Breast epithelium (tissue), 4 donors: ENCODE measurements at regions not wholly inside any gene's neighbourhood (a gene's known extent, or its start where the extent isn't known, plus 50 kb on each side); places are given as distances from the start of the nearest gene placed in this dataset.

ENCODE experiments used
- DNase-seq, 2 donors: peaks; one replicate each; pipeline ENCODE4 v3.0.0-alpha.2; 2019; ENCODE audit warnings: low spot score in 2 of 2
- H3K27ac ChIP-seq, 2 donors: fragments of 200-600 bp; sonication (generic) in 1 of 2; one replicate each; pipeline ENCODE4 v1.5.1; 2016 to 2019; ENCODE audit warnings: mild to moderate bottlenecking in 1 of 2
- H3K27me3 ChIP-seq, 2 donors: fragments of 200-600 bp; sonication (generic) in 1 of 2; one replicate each; pipeline versions ENCODE4 v1.5.1 to v1.6.0; 2017 to 2019; ENCODE audit warnings: control low read depth in 1 of 2, mild to moderate bottlenecking in 1 of 2
- H3K36me3 ChIP-seq: fragments of 200-600 bp; one replicate; pipeline ENCODE4 v1.5.1; 2019
- H3K4me1 ChIP-seq, 2 donors: fragments of 200-600 bp; sonication (generic); one replicate each; pipeline ENCODE4 v1.5.1; 2016 to 2019; ENCODE audit warnings: control low read depth in 1 of 2
- H3K4me3 ChIP-seq, 3 donors: fragments of 200-600 bp; sonication (generic); 1 replicate in 2 of 3; 2 replicates in 1 of 3; pipeline ENCODE4 v1.5.1; 2016 to 2019; ENCODE audit warnings: mild to moderate bottlenecking in 3 of 3, moderate library complexity in 2 of 3
- H3K9me3 ChIP-seq, 2 donors: fragments of 200-600 bp; sonication (generic) in 1 of 2; one replicate each; pipeline ENCODE4 v1.5.1; 2016 to 2019; ENCODE audit warnings: control low read depth in 1 of 2
- CTCF ChIP-seq, 3 donors: fragments of 450-650 bp; IDR thresholded peaks; one replicate each; pipeline ENCODE4 v1.5.1; 2016 to 2017; ENCODE audit warnings: antibody characterized with exemption in 3 of 3, mild to moderate bottlenecking in 3 of 3, moderate library complexity in 3 of 3
- POLR2A ChIP-seq: fragments of 450-650 bp; IDR thresholded peaks from one replicate; pipeline ENCODE4 v1.6.1; 2016; ENCODE audit warnings: antibody characterized with exemption, mild to moderate bottlenecking, moderate library complexity
- POLR2AphosphoS5 ChIP-seq, 3 donors: sonication (generic); formaldehyde crosslinking; IDR thresholded peaks; one replicate each; pipeline ENCODE4 v1.6.1; 2017; ENCODE audit warnings: antibody characterized with exemption in 3 of 3
- intact Hi-C: fragments of 100-400 bp; cut with DNase I; formaldehyde crosslinking; loops from one replicate; pipeline ENCODE4 v1.15.1; 2023; ENCODE audit warnings: low total_unique reads

- TF ChIP-seq CTCF (IDR thresholded peaks at IDR 0.05) (no peak), POLR2AphosphoS5 (IDR thresholded peaks at IDR 0.05) (no peak)
- peak overlapping the region in 1 of 2 donors; percentile 60 for H3K27ac ChIP-seq
These were observed 282.5 kb upstream of the AMIGO2 start for GRCh38 chr12:47362126-47362705.

GRCh38 chr12:47361389-47362021 lies 281.7 kb upstream of the AMIGO2 start:
- TF ChIP-seq CTCF (IDR thresholded peaks at IDR 0.05) = no peak
- TF ChIP-seq POLR2AphosphoS5 (IDR thresholded peaks at IDR 0.05) = no peak
- TF ChIP-seq POLR2A = no peak
- Histone ChIP-seq H3K27ac (peak overlapping the region; percentile 60 to 72), H3K36me3 (no peaks in the 10 kb centered on the region), H3K9me3 (no peaks in the 10 kb centered on the region), H3K4me3 (peak overlapping the region in 1 of 3 donors; percentile 23), H3K4me1 (no peaks in the 10 kb centered on the region), H3K27me3 (no peaks in the 10 kb centered on the region)
- intact Hi-C loops = no loop called here
- DNase-seq = peak in 1 of 2 donors; percentile 52

More at GRCh38 chr12:47362126-47362705, 282.5 kb upstream of the AMIGO2 start:
- DNase-seq = no peak
- Histone ChIP-seq H3K4me1 (no peaks in the 10 kb centered on the region), H3K9me3 (no peaks in the 10 kb centered on the region), H3K27me3 (no peaks in the 10 kb centered on the region), H3K4me3 (no peak overlapping the region), H3K36me3 (no peaks in the 10 kb centered on the region)
- intact Hi-C loops = no loop called here

GRCh38 chr12:47360771-47361388 lies 281.1 kb upstream of the AMIGO2 start:
- Histone ChIP-seq H3K27me3 (no peaks in the 10 kb centered on the region), H3K27ac (peak overlapping the region; percentile 60 to 72), H3K4me1 (no peaks in the 10 kb centered on the region), H3K4me3 (peak overlapping the region in 1 of 3 donors; percentile 23), H3K9me3 (no peaks in the 10 kb centered on the region), H3K36me3 (no peaks in the 10 kb centered on the region)
- no peak for DNase-seq
- TF ChIP-seq POLR2A = no peak
- no peak for TF ChIP-seq CTCF (IDR thresholded peaks at IDR 0.05)
- intact Hi-C loops = no loop called here

- no peak for DNase-seq
These were observed 280.3 kb upstream of the AMIGO2 start for GRCh38 chr12:47360093-47360480.

More at GRCh38 chr12:47360093-47360480, 280.3 kb upstream of the AMIGO2 start:
- no peaks in the 10 kb centered on the region for H3K9me3 ChIP-seq
- intact Hi-C loops = no loop called here
- TF ChIP-seq CTCF (IDR thresholded peaks at IDR 0.05) (no peak), POLR2A (no peak), POLR2AphosphoS5 (IDR thresholded peaks at IDR 0.05) (no peak)
- H3K4me1 ChIP-seq = no peaks in the 10 kb centered on the region
- no peak overlapping the region for H3K4me3 ChIP-seq
- H3K27me3 ChIP-seq = no peaks in the 10 kb centered on the region
- H3K36me3 ChIP-seq = no peaks in the 10 kb centered on the region
- H3K27ac ChIP-seq = no peak overlapping the region
